CD14-positive monocyte (primary cell): ENCODE measurements at regions not wholly inside any gene's neighbourhood (a gene's known extent, or its start where the extent isn't known, plus 50 kb on each side); places are given as distances from the start of the nearest gene placed in this dataset.

ENCODE experiments used
- DNase-seq, 3 donors: peaks; one replicate each; pipeline ENCODE4 v3.0.0-alpha.2; 2011 to 2022
- H2AFZ ChIP-seq: 2 replicates; pipeline ENCODE4 v1.6.0; 2012; ENCODE audit warnings: mild to moderate bottlenecking, low read depth, low read length, inconsistent platforms; ENCODE audit not compliant: insufficient read depth, poor library complexity, severe bottlenecking
- H3K27ac ChIP-seq, 2 donors: 1 replicate in 1 of 2; 2 replicates in 1 of 2; pipeline ENCODE4 v1.5.1; 2012 to 2013; ENCODE audit warnings: low read length in 2 of 2, control low read depth in 1 of 2, inconsistent platforms in 1 of 2, low read depth in 1 of 2, mild to moderate bottlenecking in 1 of 2
- H3K27me3 ChIP-seq, 2 donors: one replicate each; pipeline versions ENCODE4 v1.6.0 to v1.6.1; 2011 to 2013; ENCODE audit warnings: low read length in 2 of 2; ENCODE audit not compliant: control insufficient read depth in 2 of 2, insufficient read depth in 2 of 2
- H3K36me3 ChIP-seq, 2 donors: replicated peaks in 1 of 2; 1 replicate in 1 of 2; 2 replicates in 1 of 2; pipeline versions ENCODE4 v1.5.1 to v1.6.1; 2012 to 2013; ENCODE audit warnings: low read length in 2 of 2, control low read depth in 1 of 2, inconsistent platforms in 1 of 2, mild to moderate bottlenecking in 1 of 2; ENCODE audit not compliant: insufficient read depth in 2 of 2, control insufficient read depth in 1 of 2
- H3K4me1 ChIP-seq, 2 donors: 1 replicate in 1 of 2; 2 replicates in 1 of 2; pipeline versions ENCODE4 v1.5.1 to v1.6.1; 2012 to 2013; ENCODE audit warnings: low read length in 2 of 2, control low read depth in 1 of 2, inconsistent platforms in 1 of 2, mild to moderate bottlenecking in 1 of 2, moderate library complexity in 1 of 2; ENCODE audit not compliant: insufficient read depth in 2 of 2, control insufficient read depth in 1 of 2
- H3K4me2 ChIP-seq: replicated peaks from 2 replicates; pipeline ENCODE3; 2012; ENCODE audit warnings: low read length, moderate library complexity, mild to moderate bottlenecking; ENCODE audit not compliant: poor library complexity, severe bottlenecking; ENCODE audit errors: extremely low read depth
- H3K4me3 ChIP-seq, 3 experiments: fragments of 200-600 bp in 1 of 3; sonication (generic) in 1 of 3; replicated peaks in 1 of 3; 1 replicate in 2 of 3; 2 replicates in 1 of 3; pipeline ENCODE4 v1.5.1; 2011 to 2013; ENCODE audit warnings: low read length in 3 of 3, mild to moderate bottlenecking in 3 of 3, control low read depth in 2 of 3, low read depth in 2 of 3, inconsistent platforms in 1 of 3, moderate library complexity in 1 of 3
- H3K79me2 ChIP-seq: 2 replicates; pipeline ENCODE4 v1.6.0; 2012; ENCODE audit warnings: mild to moderate bottlenecking, control low read depth, inconsistent platforms, low read length, moderate library complexity; ENCODE audit not compliant: insufficient read depth
- H3K9ac ChIP-seq: 2 replicates; pipeline ENCODE4 v1.6.0; 2017; ENCODE audit warnings: low read length, mild to moderate bottlenecking; ENCODE audit not compliant: insufficient read depth, poor library complexity, severe bottlenecking
- H3K9me3 ChIP-seq, 2 donors: replicated peaks in 1 of 2; 1 replicate in 1 of 2; 2 replicates in 1 of 2; pipeline versions ENCODE4 v1.5.1 to v1.6.1; 2012 to 2013; ENCODE audit warnings: low read length in 2 of 2, control low read depth in 1 of 2; ENCODE audit not compliant: control insufficient read depth in 1 of 2, insufficient read depth in 1 of 2
- H4K20me1 ChIP-seq: 2 replicates; pipeline ENCODE4 v1.6.0; 2012; ENCODE audit warnings: mild to moderate bottlenecking, low read length, control low read depth, moderate library complexity; ENCODE audit not compliant: insufficient read depth
- H3K27ac Mint-ChIP-seq, 7 donors: one replicate each; pipeline ENCODE4 v1.8.0; 2020; ENCODE audit warnings: mild to moderate bottlenecking in 7 of 7, mixed read lengths in 7 of 7, moderate library complexity in 6 of 7, inconsistent platforms in 2 of 7
- H3K27me3 Mint-ChIP-seq, 3 donors: one replicate each; pipeline ENCODE4 v1.8.0; 2021 to 2022; ENCODE audit warnings: low read depth in 3 of 3, mild to moderate bottlenecking in 3 of 3, mixed read lengths in 3 of 3, moderate library complexity in 3 of 3, inconsistent platforms in 1 of 3
- H3K36me3 Mint-ChIP-seq, 2 donors: one replicate each; pipeline ENCODE4 v1.8.0; 2020; ENCODE audit warnings: mixed read lengths in 2 of 2, inconsistent platforms in 1 of 2, mild to moderate bottlenecking in 1 of 2
- H3K4me1 Mint-ChIP-seq: one replicate; pipeline ENCODE4 v1.8.0; 2020; ENCODE audit warnings: mild to moderate bottlenecking, mixed read lengths
- H3K4me3 Mint-ChIP-seq, 2 donors: one replicate each; pipeline ENCODE4 v1.8.0; 2020; ENCODE audit warnings: mild to moderate bottlenecking in 2 of 2, mixed read lengths in 2 of 2, moderate library complexity in 1 of 2
- H3K9me3 Mint-ChIP-seq, 7 donors: one replicate each; pipeline ENCODE4 v1.8.0; 2020 to 2022; ENCODE audit warnings: mixed read lengths in 7 of 7, mild to moderate bottlenecking in 6 of 7, moderate library complexity in 6 of 7, inconsistent platforms in 2 of 7
- CTCF ChIP-seq: fragments of 200-600 bp; IDR thresholded peaks from one replicate; pipeline ENCODE4 v1.8.0; 2022; ENCODE audit warnings: antibody characterized with exemption, mild to moderate bottlenecking
- WGBS: methylation state at CpG from one replicate; pipeline ENCODE4 v1.1.5; 2013; ENCODE audit warnings: missing lambda C conversion rate; ENCODE audit not compliant: insufficient coverage; 5-methylcytosine and 5-hydroxymethylcytosine counted together
- intact Hi-C, 2 donors: fragments of 100-400 bp; cut with micrococcal nuclease; formaldehyde crosslinking; loops; one replicate each; pipeline versions ENCODE4 v1.15.0 to v1.15.1; 2023

GRCh38 chr14:79965896-79966295 is 245.4 kb downstream of the DIO2 start:
- H3K27me3 Mint-ChIP-seq = no peaks in the 10 kb centered on the region
- no peaks in the 10 kb centered on the region for H3K79me2 ChIP-seq

GRCh38 chr14:79961197-79961596 is 250.1 kb downstream of the DIO2 start:
- H3K9me3 ChIP-seq = peaks cover 0 to 5% of the 10 kb centered on the region in 2 donors
- Mint-ChIP-seq H3K9me3 (peaks cover 0 to 13% (median 8%) of the 10 kb centered on the region in 7 donors), H3K4me1 (no peaks in the 10 kb centered on the region), H3K4me3 (no peak overlapping the region), H3K36me3 (no peaks in the 10 kb centered on the region), H3K27me3 (peaks cover 0 to 3% (median 0%) of the 10 kb centered on the region in 3 donors), H3K27ac (no peak overlapping the region)
- H3K27me3 ChIP-seq = no peaks in the 10 kb centered on the region
- no peak overlapping the region for H3K4me3 ChIP-seq
- no peaks in the 10 kb centered on the region for H4K20me1 ChIP-seq
- WGBS = 50% methylated on average over 1 of the region's 2 CpGs
- H3K4me1 ChIP-seq = no peaks in the 10 kb centered on the region
- H3K27ac ChIP-seq = no peak overlapping the region
- H2AFZ ChIP-seq = no peak overlapping the region
- no peak for TF ChIP-seq CTCF
- no peak for DNase-seq
- H3K4me2 ChIP-seq = no peak overlapping the region
- H3K79me2 ChIP-seq = no peaks in the 10 kb centered on the region
- H3K9ac ChIP-seq = no peak overlapping the region
- no peaks in the 10 kb centered on the region for H3K36me3 ChIP-seq
- intact Hi-C loops = no loop called here

More at GRCh38 chr14:79965896-79966295, 245.4 kb downstream of the DIO2 start:
- intact Hi-C loops = no loop called here
- Histone ChIP-seq H3K4me3 (no peak overlapping the region), H2AFZ (no peak overlapping the region), H4K20me1 (no peaks in the 10 kb centered on the region), H3K27ac (no peak overlapping the region), H3K4me2 (no peak overlapping the region), H3K9me3 (peaks cover 0 to 5% of the 10 kb centered on the region in 2 donors), H3K27me3 (no peaks in the 10 kb centered on the region), H3K36me3 (no peaks in the 10 kb centered on the region), H3K4me1 (no peaks in the 10 kb centered on the region), H3K9ac (no peak overlapping the region)
- Mint-ChIP-seq H3K36me3 (no peaks in the 10 kb centered on the region), H3K4me3 (no peak overlapping the region), H3K9me3 (peaks cover 2 to 9% (median 5%) of the 10 kb centered on the region in 7 donors), H3K27ac (no peak overlapping the region), H3K4me1 (no peaks in the 10 kb centered on the region)
- DNase-seq = no peak
- WGBS = no CpG with 5 or more reads among the region's 2 CpGs
- TF ChIP-seq CTCF = no peak
